Stimulated activated CD4-positive, alpha-beta T cell treated with anti-CD3 and anti-CD28 coated beads, Interleukin-4, amount 100 ng/mL, for 4 hours (primary cell): ENCODE measurements at regions not wholly inside any gene's neighbourhood (a gene's known extent, or its start where the extent isn't known, plus 50 kb on each side); places are given as distances from the start of the nearest gene placed in this dataset.

Experiments used
- DNase-seq, 2 experiments: peaks; one replicate each; pipeline ENCODE4 v3.0.0-alpha.2; 2020

DNA sequence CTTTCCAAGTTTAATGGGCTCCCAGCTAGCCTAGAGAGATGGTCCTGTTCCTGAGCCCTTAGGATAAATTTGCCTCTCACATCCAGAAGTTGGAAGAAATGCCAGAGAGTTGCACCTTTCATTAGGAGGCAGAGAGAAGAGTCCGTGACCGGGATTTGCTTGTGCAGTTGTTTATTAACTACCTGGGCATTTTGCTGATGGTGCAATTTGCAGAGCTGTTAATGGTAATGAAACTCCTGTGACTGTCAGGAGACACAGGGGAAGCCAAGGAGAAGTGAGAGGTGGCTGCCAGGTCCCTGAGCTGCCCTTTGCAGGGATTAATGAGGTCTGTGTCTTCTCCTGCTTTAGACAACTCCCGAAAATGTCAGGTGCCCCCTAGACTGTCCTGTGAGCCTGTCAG, 69.1 kb upstream of the B3GAT1 start:
- no peak for DNase-seq

DNA sequence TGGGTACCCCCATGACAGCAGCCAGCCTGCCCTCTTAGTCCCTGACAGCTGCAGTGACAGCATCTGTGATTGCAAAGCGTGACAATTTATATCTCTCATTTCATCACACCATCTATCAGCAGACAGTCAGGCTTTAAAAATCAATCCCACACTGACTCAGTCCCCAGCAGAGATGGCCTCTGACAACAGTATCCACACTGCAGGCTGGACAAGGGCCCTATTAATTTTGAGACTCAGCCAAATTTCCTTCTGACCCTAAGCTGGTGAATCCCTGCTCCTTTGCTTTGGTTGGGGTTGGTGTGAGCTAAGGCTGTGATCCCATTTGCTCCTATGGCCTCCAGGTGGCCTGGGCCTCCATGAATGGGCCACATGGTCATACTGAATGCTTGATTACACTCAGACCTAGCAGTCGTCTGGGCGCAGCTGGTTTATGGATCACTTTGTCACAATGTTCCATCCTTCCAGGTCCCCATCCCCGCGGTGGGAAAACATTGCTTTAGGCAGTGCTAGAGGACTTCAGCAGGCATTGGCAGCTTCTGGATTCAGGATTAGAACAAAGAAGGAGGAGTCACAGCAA, 68.2 kb upstream of the B3GAT1 start:
- no peak for DNase-seq

DNA sequence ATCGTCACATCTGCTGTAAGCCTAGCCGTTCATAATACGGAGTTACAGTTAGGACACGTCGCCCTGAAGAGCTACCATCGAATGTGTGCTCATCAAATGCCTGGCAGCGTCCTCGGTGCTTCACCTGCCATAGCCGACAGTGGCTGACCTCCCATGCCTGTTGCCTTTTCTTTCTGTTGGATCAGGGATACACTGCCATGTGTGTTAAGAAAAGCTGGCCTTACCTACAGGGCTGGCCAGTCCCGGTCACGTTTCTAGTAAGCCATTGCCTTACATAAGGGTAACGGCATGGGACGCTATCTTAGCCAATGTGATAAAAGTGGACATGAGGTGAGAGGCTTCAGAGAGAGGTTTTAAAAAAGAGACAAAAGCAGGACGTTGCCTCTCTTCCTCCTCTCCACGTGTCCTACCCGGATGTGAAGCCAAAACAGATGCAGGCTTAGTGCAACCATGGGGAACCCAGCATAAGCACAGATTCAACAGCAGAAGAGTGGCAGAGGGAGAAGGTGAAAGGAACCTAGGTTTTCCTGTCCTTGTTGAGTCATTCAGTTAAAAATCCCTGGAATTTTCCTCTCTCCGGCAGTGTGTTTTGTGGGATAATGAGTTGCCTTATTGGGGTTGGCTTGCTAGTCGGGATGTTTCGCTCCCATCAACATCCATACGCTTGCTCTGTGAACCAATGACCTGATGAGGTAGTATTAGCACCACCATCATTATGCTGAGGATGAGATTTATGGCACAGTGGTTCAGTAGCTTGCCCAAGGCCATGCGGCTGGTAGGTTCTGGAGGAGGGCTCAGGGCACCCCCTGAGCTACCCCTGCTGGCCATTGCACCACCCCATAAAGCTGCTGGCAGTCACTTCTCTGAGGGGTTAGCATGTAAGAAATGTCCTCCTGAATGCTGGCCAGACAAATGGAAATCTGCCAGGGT, 67.4 kb upstream of the B3GAT1 start:
- DNase-seq, result no peak

DNA sequence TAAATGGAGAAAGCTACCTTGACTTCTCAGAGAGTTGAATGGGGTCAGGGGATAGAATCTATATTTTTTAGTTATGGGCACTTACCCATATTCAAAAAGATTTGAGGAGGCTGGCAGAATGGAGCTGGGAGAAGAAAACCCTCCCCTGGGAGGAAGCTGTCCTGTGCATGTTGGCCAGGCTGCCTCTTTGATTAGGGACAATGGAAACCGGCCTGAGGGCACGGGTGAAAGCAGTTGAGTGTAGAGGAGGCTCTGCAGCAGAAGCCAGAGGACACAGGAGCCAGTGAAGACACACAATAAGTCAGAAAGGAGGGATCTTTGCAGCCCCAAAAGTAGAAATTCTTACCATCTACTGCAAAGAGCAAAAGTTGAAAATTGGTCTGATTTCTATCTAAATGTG, 66.6 kb upstream of the B3GAT1 start:
- no peak for DNase-seq

DNA sequence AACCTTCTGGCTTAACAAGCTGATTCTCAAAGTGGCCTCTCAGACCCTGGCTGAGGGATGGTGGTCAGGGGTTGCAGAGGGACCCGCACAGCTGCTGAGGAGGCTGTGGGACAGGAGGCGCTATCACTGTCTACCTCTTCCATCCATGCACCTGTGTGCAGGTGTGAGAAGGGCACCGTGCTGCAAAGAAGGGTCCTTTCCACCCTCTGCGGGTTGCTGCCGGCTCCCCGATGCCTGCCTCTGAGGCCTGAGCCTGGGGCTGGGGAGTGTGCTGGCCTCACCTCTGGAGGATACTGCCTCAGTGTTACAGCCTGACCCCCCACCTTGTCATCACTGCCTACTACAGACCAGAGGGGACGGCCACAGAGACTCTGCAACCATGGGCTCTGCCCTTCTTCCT, 66.1 kb upstream of the B3GAT1 start:
- no peak for DNase-seq

DNA sequence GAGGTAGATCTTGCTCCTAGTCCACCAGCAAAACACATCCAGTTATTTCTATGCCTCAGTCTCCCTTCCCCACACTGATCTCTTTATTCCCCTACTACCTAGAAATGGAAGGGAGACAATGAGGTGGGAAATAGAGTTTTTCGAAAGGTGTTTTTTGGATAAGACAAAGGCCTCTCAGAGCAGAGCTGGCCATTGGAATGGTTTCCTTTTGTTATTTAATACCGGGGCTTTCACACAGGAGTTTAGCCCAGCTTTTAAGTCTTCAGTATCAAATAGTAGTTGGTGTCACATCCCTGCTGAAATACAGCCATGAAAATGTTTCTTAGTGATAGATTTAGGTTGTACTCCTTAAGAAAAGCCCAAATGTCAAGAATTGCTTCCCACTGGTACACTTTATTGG, 65.4 kb upstream of the B3GAT1 start:
- DNase-seq, result no peak

DNA sequence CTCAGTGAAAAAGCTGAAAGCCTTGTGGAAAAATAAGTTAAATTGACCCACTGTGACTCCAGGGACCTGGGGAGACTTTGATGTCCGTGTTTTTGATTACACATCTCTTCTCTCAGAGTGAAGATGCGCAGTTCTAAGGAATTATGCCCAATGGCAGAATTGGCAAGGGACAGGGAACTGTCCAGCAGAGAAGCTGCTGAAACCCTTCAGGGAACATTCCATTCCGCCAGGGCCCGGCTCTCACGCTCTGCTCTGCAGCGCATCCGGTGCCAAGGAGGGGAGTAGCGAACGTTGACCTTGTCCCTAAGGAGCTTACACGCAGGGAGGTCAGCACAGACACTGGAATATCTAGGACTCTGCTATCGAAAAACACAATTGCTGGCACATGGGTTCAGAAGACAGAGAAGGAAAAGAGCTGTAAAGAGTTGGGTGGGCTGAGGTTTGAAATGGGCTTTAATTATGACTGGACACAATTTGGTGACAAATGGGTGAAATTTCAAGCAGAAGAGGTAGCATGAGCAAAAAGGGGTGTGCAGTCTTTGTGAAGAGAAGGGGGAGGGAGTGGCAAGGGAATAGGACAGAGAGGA, 64.5 kb upstream of the B3GAT1 start:
- no peak for DNase-seq

DNA sequence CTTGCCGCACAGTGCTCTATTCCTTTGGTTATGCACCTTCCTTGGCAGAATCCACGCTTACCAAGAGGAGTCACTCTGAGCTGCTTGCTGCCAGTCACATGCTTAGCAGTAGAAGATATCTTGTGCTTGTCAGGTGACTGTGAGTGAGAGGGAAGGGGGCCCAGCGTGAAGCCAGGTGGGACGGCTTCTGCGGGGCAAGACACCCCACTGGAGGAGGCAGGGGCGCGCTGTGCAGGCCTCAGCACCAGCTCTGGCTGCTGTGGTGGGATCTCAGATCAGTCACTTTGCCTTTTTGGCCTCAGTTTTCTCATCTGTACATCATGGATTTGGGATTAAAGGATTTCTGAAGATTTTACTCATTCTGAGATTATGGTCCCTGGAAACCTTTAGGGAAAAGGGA, 63.9 kb upstream of the B3GAT1 start:
- DNase-seq, result no peak

DNA sequence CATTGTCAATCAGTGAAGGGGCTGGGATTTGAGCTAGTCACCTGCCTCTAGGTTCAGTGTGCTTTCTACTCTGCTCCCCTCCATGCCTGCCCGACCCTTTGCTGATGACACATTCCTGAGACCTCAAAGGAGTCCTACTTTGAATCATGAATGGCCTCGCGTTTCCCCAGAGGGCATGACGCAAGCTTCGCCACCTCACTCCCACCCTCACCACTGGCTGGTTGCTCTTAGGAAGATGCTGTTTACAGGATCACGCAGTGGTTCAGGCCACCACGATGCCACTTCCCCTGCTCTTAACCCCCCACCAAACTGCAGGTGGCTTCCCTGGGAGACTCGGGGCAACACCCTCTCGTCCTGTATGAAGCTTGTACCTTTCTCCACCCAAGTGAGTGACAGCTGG, 62.9 kb upstream of the B3GAT1 start:
- no peak for DNase-seq

DNA sequence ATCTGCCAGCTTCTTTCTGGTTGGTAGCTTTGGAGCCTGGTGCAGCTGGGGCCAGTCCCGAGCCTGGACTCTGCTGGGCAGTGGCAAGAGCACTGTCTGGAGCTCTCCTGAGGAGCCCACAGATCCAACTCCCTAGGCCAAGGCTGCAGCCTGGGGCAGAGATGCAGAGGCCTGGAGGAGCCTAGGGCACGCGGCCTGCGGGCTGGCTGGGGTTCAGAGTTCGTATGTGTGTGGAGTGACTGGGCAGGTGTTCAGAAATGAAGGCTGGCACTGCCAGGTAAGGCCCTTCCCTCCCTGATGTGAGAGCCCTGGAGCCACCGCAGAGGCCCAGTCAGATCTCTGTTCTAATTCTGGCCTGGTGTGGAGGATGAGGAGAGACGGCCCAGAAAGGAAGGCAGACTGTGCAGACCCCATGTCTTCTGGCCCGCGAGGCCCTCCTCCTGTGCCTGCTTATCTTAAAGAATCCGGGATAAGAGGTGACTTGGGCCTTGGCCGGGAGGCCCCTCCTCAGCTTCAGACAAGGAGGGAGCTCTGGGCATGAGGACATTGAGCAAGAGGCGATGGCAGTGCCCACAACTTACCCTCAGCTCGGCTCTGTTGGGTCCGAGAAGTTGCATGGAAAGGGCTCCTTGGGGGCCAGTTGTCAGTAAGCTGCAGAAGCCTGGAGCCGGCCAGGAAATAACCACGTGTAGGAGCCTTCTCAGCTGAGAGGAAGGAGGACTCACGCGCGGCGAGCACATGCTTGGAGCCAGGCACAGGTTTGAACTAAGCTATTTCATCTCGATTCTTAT, 62.2 kb upstream of the B3GAT1 start:
- no peak for DNase-seq

DNA sequence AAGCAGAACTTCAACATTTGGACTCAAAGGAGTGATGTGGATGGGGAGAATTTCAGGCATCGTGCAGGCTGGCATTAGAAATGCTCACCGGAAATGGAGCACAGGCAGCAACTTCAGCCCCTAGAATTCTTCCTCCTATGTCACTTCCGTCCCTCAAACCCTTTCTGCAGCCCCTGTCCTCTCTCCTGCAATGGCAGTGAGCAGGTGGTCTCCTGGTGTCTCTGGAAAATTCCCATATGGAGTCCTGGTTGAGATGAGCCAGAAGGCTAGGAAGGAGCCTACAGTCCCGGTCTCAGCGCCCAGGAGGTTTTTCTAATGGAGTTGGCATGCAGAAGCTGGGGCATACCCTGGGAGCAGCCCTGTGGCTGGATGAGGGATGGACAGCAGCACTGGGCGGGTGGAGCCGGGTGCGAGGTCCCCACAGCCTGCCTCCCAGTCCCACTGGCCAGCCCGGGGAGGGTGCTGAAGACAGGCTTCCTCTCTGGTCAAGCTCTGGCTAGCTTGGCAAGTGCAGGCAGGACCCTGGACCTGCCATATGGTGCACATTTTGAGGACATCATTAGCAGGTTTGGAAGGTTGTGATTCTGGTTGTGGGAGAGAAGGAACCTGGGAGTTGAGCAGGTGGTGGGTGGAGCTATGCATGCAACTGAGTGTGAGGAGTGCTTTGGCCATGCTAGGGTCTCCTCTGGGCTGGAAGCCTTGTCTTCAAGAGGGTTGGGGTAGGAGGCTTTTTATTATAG, 59.8 kb upstream of the B3GAT1 start:
- no peak for DNase-seq

DNA sequence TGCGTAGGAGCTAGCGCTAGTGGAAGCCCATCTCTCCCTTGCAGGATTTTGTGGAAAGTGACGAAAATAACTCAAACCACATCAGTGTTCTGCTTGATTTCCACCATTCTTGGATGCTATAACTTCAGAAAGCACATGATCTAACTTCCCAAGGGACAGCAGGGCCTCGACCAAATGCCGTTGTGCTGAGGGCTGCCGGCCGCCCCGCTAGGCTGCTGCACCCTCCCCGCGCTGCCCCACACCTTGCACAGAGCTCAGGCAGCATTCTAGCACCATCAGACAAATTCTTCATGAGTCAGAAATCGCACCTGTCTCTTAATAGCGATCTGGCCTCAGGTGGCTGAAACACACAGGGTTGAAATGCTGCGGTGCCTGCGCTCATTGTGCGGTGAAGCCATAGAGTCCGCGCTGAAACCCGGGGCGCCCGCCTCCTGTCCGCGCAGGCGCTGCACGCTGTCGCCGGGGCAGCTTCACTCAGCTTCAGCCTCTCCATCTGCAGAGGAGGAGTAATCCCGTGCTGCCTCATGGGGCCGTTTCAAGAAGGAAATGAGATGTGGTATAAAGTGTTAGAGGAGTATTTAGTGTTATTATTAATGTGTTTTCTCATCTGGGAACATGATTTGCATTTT, 59.2 kb upstream of the B3GAT1 start:
- DNase-seq, result no peak

DNA sequence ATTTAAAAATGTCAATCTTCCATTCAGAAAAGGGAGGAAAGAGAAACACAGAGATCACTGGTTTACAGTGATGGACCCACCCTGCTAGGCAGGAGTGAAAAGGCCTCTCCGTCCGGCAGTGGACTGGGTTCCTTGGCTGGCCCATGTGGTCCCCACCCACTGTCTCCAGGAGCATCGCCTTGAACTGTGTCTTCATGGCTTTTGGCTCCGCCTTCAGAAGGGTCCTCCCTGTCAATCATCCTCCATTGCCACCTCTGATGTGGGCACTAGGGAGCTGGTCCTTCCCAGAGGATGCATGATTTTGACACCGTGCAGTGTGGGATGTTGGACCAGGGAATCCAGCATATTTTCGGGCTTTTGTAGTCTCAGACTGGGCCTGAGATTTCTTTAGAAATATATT, 58.2 kb upstream of the B3GAT1 start:
- DNase-seq, result no peak

DNA sequence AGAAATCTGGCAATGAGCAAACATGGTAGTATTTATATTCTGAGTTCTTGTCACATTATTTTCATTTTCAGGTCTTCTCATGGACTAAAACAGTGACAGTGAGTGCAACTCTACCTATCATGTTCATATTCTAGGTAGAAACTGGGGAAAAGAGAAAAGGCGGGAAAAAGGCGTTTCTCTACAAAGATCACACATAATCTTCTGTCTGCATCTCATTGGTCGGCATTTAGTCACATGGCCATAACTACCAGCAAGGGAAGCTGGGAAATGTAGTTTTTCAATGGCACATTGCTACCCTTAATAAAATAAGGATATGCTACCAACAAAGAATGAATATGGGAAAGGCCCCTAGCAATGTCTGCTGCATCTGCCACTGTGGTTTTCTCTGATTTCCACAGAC, 57.6 kb upstream of the B3GAT1 start:
- DNase-seq, result no peak

DNA sequence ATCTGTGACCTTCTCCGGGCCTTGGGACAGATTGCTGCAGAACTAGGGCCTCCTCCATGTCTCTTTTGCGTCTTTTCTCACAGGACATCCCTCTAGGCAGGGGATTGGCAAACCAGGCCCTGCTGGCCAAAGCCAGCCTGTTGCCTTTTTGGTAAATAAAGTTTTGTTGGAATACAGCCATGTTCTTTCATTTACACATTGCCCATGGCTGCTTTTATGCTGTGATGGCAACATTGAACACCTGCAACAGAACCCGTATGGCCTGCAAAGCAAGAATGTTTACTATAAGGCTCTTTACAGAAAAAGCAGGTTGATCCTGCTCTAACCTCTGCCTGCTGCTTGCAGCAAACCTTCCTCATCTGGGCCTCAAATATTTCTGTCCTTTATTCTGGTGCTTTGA, 56.8 kb upstream of the B3GAT1 start:
- DNase-seq, result no peak

DNA sequence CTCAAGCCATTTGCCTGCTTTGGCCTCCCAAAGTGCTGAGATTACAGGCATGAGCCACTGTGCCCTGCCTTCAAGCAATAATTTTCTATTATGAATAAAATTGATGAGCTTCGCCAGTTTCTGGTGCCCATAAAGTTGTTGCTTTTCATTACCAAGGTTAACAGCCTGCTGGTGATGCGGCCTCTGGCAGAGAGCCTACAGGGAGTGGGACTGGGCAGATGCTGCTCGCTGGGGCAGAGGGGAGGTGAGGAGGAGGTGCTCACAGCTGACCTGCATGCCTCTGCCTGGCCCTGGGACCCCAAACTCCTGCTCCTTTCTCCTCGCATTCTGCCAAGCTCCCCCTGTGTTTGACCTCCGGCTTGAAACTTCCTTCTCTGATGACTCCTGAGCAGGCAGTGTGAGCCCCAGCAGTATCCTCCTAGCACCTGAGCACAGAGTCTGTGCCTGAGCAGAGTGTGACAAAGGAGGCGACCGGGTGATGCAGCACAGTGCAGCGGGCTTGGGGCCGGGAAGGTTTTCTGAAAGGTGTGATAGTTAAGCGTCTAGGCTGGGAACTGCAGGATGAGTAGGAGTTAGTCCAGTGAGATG, 56.1 kb upstream of the B3GAT1 start:
- no peak for DNase-seq

DNA sequence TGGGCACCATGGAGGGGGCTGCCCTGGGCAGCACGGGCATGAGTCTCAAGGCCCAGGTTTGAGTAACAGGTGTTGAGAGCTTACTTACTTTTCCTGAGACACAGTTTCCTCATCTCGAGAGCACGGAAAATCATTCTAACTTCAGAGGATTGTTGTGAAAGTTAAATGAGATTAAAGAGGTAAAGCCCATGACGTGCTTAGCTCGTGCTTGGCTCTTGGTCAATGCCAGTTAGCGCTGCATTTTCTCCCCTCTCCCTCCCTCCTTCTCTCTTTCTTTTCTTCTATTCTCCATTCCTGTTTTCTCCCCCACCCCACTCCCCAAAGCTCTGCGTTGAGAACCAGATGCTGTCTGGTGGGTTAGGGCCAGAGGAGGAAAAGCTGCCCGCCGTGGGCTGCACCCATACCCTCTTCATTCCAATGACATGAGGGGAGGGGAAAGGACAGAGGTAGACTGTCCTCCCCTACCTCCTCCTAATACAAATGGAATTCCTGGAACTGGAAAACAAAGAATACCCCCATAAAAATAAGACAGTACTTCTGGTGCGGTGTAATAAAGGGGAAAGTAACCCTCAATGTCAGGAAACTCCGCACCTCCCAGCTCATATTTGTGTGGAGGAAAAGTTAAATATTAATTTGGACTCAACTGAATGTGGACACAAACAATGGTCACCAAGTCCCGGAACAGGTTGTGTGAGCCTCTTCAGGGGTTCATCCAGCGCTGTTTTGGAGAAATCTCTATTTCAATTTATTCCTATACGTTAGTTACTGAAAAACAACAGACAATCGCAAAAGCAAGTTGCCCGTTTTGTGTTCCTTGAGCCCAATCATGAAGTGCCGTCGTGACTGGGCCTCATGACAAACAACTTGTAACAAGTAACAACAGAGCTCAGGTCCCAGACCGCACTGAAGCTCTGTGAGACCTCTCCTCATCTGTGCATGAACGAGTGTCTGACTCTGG, 54.8 kb upstream of the B3GAT1 start:
- no peak for DNase-seq

DNA sequence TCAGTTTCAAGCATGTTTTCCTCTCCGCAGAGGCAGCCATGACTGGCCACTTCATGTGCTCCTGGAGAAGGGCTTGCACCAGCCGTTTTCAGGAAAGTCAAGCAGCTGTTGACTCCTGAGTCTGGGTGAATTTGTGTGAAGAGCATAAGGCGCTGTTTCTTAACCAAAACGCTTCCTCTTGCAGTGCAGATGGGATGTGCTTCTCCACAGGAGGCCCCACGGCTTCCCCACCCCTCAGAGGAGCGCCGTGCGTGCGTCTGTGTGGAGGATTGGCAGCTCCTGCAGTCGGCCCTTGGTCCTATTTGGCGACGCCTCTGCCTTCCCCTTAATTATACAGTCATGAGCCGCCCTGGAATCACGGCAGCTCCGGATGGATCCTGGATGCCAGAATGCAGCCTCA, 54.1 kb upstream of the B3GAT1 start:
- no peak for DNase-seq

DNA sequence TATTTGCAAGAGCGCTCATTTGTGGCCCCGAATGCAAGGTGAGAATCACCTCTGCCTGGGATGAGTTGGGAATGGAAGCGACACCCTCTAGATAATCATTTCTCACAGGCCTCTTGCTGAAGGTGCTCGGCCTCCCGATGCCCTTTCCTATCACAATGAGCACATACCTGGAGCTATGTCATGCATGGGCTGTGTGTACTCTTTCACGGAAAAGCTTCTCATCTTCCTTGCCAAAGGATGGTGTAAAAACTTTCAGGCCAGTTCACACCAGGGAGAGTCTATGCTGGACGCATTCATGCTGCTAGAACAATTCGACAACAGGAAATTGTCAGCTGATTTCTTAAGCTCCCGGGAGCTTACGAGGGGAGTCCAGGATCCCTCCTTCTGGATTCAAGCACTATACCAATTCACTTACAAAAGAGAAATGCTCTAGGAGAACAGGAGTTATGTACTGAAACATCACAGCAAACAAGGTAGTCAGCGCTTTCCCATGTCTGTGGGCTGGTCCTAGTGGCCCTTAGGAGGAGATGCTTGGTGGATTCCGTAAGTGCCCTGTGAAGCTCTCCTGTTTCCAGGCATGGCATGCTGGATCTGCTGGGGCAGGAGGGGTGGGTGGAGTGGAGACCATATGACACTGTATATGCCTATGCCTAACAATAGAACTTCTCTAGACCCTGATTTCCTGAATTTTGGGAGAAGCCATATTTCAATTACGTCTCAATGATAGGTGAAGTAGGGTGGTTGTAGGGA, 53.1 kb upstream of the B3GAT1 start:
- no peak for DNase-seq

DNA sequence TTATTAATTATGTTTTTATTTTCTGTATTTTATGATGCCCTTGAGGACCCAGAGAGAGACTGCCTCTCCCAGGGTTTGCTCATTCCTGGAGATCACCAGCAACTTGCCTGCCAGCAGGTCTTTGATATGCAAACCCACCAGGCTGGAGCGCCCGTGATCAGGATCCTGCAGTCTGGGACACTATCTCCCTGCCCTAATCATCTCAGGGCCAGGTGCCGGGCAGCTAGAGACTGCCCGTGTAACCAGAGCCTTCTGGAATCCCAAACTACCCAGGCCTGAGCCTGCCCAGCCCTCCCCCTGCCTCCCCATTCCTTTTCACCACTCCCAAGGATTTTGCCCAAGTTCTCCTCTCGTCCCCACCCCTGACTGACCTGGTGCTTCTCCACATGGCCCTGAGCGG, 52.2 kb upstream of the B3GAT1 start:
- no peak for DNase-seq
